ENCODE measurements at regions not wholly inside any gene's neighbourhood (a gene's known extent, or its start where the extent isn't known, plus 50 kb on each side); places are given as distances from the start of the nearest gene placed in this dataset.

DNA sequence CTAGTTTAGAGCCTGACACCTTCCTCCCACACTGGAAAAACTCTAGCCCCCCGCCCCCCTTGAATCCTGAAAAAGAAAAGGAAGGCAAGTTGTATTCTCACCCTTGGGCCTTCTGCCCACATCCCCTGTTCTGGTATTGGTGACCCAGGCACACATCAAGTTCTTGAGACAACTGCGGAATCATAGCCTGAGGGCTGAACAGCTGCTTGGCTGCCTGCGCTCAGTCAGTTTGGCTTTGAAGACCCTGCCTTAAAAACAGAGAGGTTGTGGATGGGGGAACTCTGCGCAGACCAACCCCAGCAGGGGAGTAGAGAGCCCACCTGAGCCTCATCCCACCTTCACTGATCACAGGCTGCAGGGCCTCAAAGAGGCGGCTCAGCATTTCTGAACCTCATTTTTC is 229.2 kb downstream of the ANAPC1 start:
- no peak overlapping the region for H3K9ac ChIP-seq

DNA sequence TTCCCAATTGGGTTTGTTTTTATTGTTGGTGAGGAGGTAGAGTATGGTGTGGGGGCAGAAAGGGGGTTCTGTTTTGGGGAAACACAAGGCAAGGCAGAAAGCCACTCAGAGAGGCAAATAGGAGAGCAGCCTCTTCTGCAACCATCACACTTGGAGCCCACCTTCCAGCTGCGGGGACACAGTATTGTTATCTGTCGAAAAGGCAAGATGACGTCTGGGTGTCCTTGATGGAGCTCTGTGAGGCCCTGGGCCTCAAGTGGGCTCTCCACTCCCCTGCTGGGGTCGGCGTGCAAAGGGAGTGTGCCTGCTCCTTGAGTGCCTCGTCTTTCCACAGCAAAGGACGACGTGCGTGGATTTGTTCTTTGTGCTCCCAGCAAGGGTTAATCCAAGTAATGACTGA is 227.6 kb downstream of the ANAPC1 start:
- POLR2A ChIA-PET, result no interaction called here
- no peak overlapping the region for H3K27ac ChIP-seq (ENCODE audit: low read depth in 2 of 2, low read length in 1 of 2)
- CTCF ChIA-PET, result no interaction called here
- H3K9me2 ChIP-seq, result no peaks in the 10 kb centered on the region
- no peaks in the 10 kb centered on the region for H3F3A ChIP-seq (replicated peaks; ENCODE audit: insufficient read depth)
- H4K20me1 ChIP-seq (ENCODE audit: insufficient read depth), result no peaks in the 10 kb centered on the region
- no peak overlapping the region for H3K4me3 ChIP-seq (ENCODE audit: low read depth in 2 of 2, low read length in 1 of 2)
- DNase-seq, result no peak
- 89% methylated on average over 9 of the region's 9 CpGs for WGBS (ENCODE audit: low lambda C conversion rate)
- H3K79me2 ChIP-seq (ENCODE audit: insufficient read depth), result no peaks in the 10 kb centered on the region
- H2AFZ ChIP-seq (ENCODE audit: low read depth), result no peak overlapping the region
- H3K27me3 ChIP-seq (ENCODE audit: insufficient read depth), result no peaks in the 10 kb centered on the region
- peaks cover 0 to 5% of the 10 kb centered on the region in 2 experiments; a peak in 1 of 4 replicates for H3K4me1 ChIP-seq (ENCODE audit: control insufficient read depth in 1 of 2, insufficient read depth in 2 of 2, low read depth in 1 of 2, low read length in 1 of 2)
- no peak for TF ChIP-seq GABPA (IDR thresholded peaks at IDR 0.05; ENCODE audit: low read depth)
- TF ChIP-seq, protein P1, sequence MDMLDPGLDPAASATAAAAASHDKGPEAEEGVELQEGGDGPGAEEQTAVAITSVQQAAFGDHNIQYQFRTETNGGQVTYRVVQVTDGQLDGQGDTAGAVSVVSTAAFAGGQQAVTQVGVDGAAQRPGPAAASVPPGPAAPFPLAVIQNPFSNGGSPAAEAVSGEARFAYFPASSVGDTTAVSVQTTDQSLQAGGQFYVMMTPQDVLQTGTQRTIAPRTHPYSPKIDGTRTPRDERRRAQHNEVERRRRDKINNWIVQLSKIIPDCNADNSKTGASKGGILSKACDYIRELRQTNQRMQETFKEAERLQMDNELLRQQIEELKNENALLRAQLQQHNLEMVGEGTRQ (IDR thresholded peaks at IDR 0.05; ENCODE audit: borderline replicate concordance, low read depth, low read length), result no peak
- no peak for TF ChIP-seq EP300 (IDR thresholded peaks at IDR 0.05; ENCODE audit: borderline replicate concordance in 1 of 2, low read depth in 1 of 2, low read length in 1 of 2)
- TF ChIP-seq, protein P2, sequence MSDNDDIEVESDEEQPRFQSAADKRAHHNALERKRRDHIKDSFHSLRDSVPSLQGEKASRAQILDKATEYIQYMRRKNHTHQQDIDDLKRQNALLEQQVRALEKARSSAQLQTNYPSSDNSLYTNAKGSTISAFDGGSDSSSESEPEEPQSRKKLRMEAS (IDR thresholded peaks at IDR 0.05; ENCODE audit: low read depth), result no peak
- no peak for TF ChIP-seq RXRA (IDR thresholded peaks at IDR 0.05; ENCODE audit: borderline replicate concordance, low read depth)
- TF ChIP-seq, protein P3, sequence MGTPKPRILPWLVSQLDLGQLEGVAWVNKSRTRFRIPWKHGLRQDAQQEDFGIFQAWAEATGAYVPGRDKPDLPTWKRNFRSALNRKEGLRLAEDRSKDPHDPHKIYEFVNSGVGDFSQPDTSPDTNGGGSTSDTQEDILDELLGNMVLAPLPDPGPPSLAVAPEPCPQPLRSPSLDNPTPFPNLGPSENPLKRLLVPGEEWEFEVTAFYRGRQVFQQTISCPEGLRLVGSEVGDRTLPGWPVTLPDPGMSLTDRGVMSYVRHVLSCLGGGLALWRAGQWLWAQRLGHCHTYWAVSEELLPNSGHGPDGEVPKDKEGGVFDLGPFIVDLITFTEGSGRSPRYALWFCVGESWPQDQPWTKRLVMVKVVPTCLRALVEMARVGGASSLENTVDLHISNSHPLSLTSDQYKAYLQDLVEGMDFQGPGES (IDR thresholded peaks at IDR 0.05; ENCODE audit: low read depth, low read length), result no peak
- TF ChIP-seq FOSL2 (IDR thresholded peaks at IDR 0.05; ENCODE audit: borderline replicate concordance, low read depth), result no peak
- no peak for TF ChIP-seq RCOR1 (IDR thresholded peaks at IDR 0.05; ENCODE audit: low read length)
- no peak for TF ChIP-seq SMC3 (IDR thresholded peaks at IDR 0.05; ENCODE audit: low read depth, low read length)
- TF ChIP-seq RFX5 (IDR thresholded peaks at IDR 0.05; ENCODE audit: low read length), result no peak
- no peak for TF ChIP-seq TCF12 (IDR thresholded peaks at IDR 0.05)
- TF ChIP-seq FOXJ3 (CRISPR knock-in tag; IDR thresholded peaks at IDR 0.05), result no peak
- TF ChIP-seq FOXM1 (IDR thresholded peaks at IDR 0.05; ENCODE audit: low read depth), result no peak
- no peak for TF ChIP-seq NFIC (IDR thresholded peaks at IDR 0.05; ENCODE audit: borderline replicate concordance)
- TF ChIP-seq, protein P4, sequence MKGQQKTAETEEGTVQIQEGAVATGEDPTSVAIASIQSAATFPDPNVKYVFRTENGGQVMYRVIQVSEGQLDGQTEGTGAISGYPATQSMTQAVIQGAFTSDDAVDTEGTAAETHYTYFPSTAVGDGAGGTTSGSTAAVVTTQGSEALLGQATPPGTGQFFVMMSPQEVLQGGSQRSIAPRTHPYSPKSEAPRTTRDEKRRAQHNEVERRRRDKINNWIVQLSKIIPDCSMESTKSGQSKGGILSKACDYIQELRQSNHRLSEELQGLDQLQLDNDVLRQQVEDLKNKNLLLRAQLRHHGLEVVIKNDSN (IDR thresholded peaks at IDR 0.05; ENCODE audit: borderline replicate concordance, low read depth), result no peak
- no peak for TF ChIP-seq GATA2 (CRISPR knock-in tag; IDR thresholded peaks at IDR 0.05)
- TF ChIP-seq NRF1 (IDR thresholded peaks at IDR 0.05; ENCODE audit: low read depth, low read length), result no peak
- no peak for TF ChIP-seq EZH2phosphoT487 (IDR thresholded peaks at IDR 0.05; ENCODE audit: borderline replicate concordance, low read depth)
- no peak for TF ChIP-seq TEAD4 (IDR thresholded peaks at IDR 0.05; ENCODE audit: borderline replicate concordance, insufficient read depth)
- H3K9ac ChIP-seq, result no peak overlapping the region
- H3K4me2 ChIP-seq, result no peak overlapping the region
- H3K36me3 ChIP-seq (replicated peaks in 1 of 2; ENCODE audit: control insufficient read depth in 1 of 2, insufficient read depth in 2 of 2, low read length in 1 of 2), result no peaks in the 10 kb centered on the region
- H3K9me3 ChIP-seq, result no peaks in the 10 kb centered on the region

More for the DNA sequence above, 229.2 kb downstream of the ANAPC1 start:
- Histone ChIP-seq H3K9me3 (no peaks in the 10 kb centered on the region), H3F3A (replicated peaks; ENCODE audit: insufficient read depth) (no peaks in the 10 kb centered on the region), H3K4me3 (ENCODE audit: low read depth in 2 of 2, low read length in 1 of 2) (no peak overlapping the region), H3K79me2 (ENCODE audit: insufficient read depth) (no peaks in the 10 kb centered on the region), H4K20me1 (ENCODE audit: insufficient read depth) (no peaks in the 10 kb centered on the region), H3K27me3 (ENCODE audit: insufficient read depth) (no peaks in the 10 kb centered on the region), H3K4me1 (ENCODE audit: control insufficient read depth in 1 of 2, insufficient read depth in 2 of 2, low read depth in 1 of 2, low read length in 1 of 2) (peaks cover 0 to 5% of the 10 kb centered on the region in 2 experiments; a peak in 1 of 4 replicates), H3K4me2 (no peak overlapping the region), H2AFZ (ENCODE audit: low read depth) (no peak overlapping the region), H3K27ac (ENCODE audit: low read depth in 2 of 2, low read length in 1 of 2) (no peak overlapping the region), H3K36me3 (replicated peaks in 1 of 2; ENCODE audit: control insufficient read depth in 1 of 2, insufficient read depth in 2 of 2, low read length in 1 of 2) (no peaks in the 10 kb centered on the region), H3K9me2 (no peaks in the 10 kb centered on the region)
- TF ChIP-seq, protein P5, sequence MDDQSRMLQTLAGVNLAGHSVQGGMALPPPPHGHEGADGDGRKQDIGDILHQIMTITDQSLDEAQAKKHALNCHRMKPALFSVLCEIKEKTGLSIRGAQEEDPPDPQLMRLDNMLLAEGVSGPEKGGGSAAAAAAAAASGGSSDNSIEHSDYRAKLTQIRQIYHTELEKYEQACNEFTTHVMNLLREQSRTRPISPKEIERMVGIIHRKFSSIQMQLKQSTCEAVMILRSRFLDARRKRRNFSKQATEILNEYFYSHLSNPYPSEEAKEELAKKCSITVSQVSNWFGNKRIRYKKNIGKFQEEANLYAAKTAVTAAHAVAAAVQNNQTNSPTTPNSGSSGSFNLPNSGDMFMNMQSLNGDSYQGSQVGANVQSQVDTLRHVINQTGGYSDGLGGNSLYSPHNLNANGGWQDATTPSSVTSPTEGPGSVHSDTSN (IDR thresholded peaks at IDR 0.05), result no peak
- TF ChIP-seq ELF1 (IDR thresholded peaks at IDR 0.05) (no peak), RCOR1 (IDR thresholded peaks at IDR 0.05; ENCODE audit: low read length) (no peak), JUND (IDR thresholded peaks at IDR 0.05) (no peak), SMC3 (IDR thresholded peaks at IDR 0.05; ENCODE audit: low read depth, low read length) (no peak)
- TF ChIP-seq, protein P2 (IDR thresholded peaks at IDR 0.05; ENCODE audit: low read depth), result no peak
- 79% methylated on average over 4 of the region's 5 CpGs for WGBS (ENCODE audit: low lambda C conversion rate)
- ChIA-PET CTCF (no interaction called here), POLR2A (no interaction called here)
- no peak for DNase-seq
